SK-N-SH treated with all-trans-retinoic acid at 6 μM for 48 hours (cell line): ENCODE measurements at regions not wholly inside any gene's neighbourhood (a gene's known extent, or its start where the extent isn't known, plus 50 kb on each side); places are given as distances from the start of the nearest gene placed in this dataset.

Experiments
- ATAC-seq: fragments of 200-7000 bp; cut with Tn5 transposase; 3 replicates; pipeline ENCODE4 v1.9.1; 2020; ENCODE audit warnings: mild to moderate bottlenecking, moderate library complexity
- ARNTL ChIP-seq: fragments of 450-650 bp; formaldehyde crosslinking; IDR thresholded peaks from 2 replicates; pipeline ENCODE4 v1.5.0; 2020; ENCODE audit warnings: low read depth, mild to moderate bottlenecking, moderate library complexity, borderline replicate concordance
- BACH2 ChIP-seq: fragments of 250-450 bp; sonication (Bioruptor Pico); IDR thresholded peaks from 2 replicates; pipeline ENCODE4 v1.9.0; 2021; ENCODE audit warnings: mild to moderate bottlenecking, borderline replicate concordance
- CREB5 ChIP-seq: fragments of 250-450 bp; sonication (Bioruptor Pico); IDR thresholded peaks from 2 replicates; pipeline ENCODE4 v1.5.1; 2020; ENCODE audit warnings: low read depth, mild to moderate bottlenecking, moderate library complexity
- CSDC2 ChIP-seq: fragments of 250-450 bp; sonication (Bioruptor Pico); IDR thresholded peaks from 2 replicates; pipeline ENCODE4 v1.5.0; 2020; ENCODE audit warnings: mild to moderate bottlenecking, moderate library complexity
- CSRNP3 ChIP-seq: fragments of 250-450 bp; sonication (Bioruptor Pico); IDR thresholded peaks from 2 replicates; pipeline ENCODE4 v1.5.1; 2021; ENCODE audit warnings: mild to moderate bottlenecking, moderate library complexity
- GLIS3 ChIP-seq: fragments of 250-450 bp; sonication (Bioruptor Pico); IDR thresholded peaks from 2 replicates; pipeline ENCODE4 v1.5.0; 2020; ENCODE audit warnings: mild to moderate bottlenecking, moderate library complexity
- ISL1 ChIP-seq: fragments of 250-450 bp; sonication (Bioruptor Pico); IDR thresholded peaks from 2 replicates; pipeline ENCODE4 v2.1.2; 2022; ENCODE audit warnings: mild to moderate bottlenecking, moderate library complexity
- OSR1 ChIP-seq: fragments of 250-450 bp; sonication (Bioruptor Pico); IDR thresholded peaks from 2 replicates; pipeline ENCODE4 v1.8.0; 2022; ENCODE audit warnings: moderate library complexity, mild to moderate bottlenecking, inconsistent platforms
- PATZ1 ChIP-seq: fragments of 250-450 bp; sonication (Bioruptor Pico); IDR thresholded peaks from 2 replicates; pipeline ENCODE4 v1.8.0; 2020; ENCODE audit warnings: mild to moderate bottlenecking, moderate library complexity, borderline replicate concordance
- POU6F1 ChIP-seq: fragments of 250-450 bp; sonication (Bioruptor Pico); IDR thresholded peaks from 2 replicates; pipeline ENCODE4 v1.8.0; 2021; ENCODE audit warnings: low read depth, mild to moderate bottlenecking, moderate library complexity, borderline replicate concordance
- PPARA ChIP-seq: fragments of 250-450 bp; sonication (Bioruptor Pico); IDR thresholded peaks from 2 replicates; pipeline ENCODE4 v1.5.0; 2020; ENCODE audit warnings: mild to moderate bottlenecking, borderline replicate concordance
- RARB ChIP-seq: fragments of 250-450 bp; sonication (Bioruptor Pico); IDR thresholded peaks from 2 replicates; pipeline ENCODE4 v1.8.0; 2021; ENCODE audit warnings: mild to moderate bottlenecking, moderate library complexity
- SNAI2 ChIP-seq: fragments of 250-450 bp; sonication (Bioruptor Pico); IDR thresholded peaks from 2 replicates; pipeline ENCODE4 v1.5.0; 2020; ENCODE audit warnings: mild to moderate bottlenecking, moderate library complexity
- TCF4 ChIP-seq: fragments of 250-450 bp; sonication (Bioruptor Pico); IDR thresholded peaks from 2 replicates; pipeline ENCODE4 v1.8.0; 2021; ENCODE audit warnings: mild to moderate bottlenecking, moderate library complexity, borderline replicate concordance
- TOX ChIP-seq: fragments of 250-450 bp; sonication (Bioruptor Pico); IDR thresholded peaks from 2 replicates; pipeline ENCODE4 v1.8.0; 2021; ENCODE audit warnings: mild to moderate bottlenecking, moderate library complexity, borderline replicate concordance
- TSHZ2 ChIP-seq: fragments of 250-450 bp; sonication (Bioruptor Pico); IDR thresholded peaks from 2 replicates; pipeline ENCODE4 v1.5.0; 2020; ENCODE audit warnings: mild to moderate bottlenecking, moderate library complexity
- ZC3H10 ChIP-seq: fragments of 250-450 bp; sonication (Bioruptor Pico); IDR thresholded peaks from 2 replicates; pipeline ENCODE4 v1.5.1; 2021; ENCODE audit warnings: mild to moderate bottlenecking, moderate library complexity
- ZFP3 ChIP-seq: fragments of 250-450 bp; sonication (Bioruptor Pico); IDR thresholded peaks from 2 replicates; pipeline ENCODE4 v1.5.0; 2020; ENCODE audit warnings: mild to moderate bottlenecking, moderate library complexity
- ZFP30 ChIP-seq: fragments of 450-650 bp; formaldehyde crosslinking; IDR thresholded peaks from 2 replicates; pipeline ENCODE4 v1.5.0; 2022; ENCODE audit warnings: mild to moderate bottlenecking, moderate library complexity
- ZNF565 ChIP-seq: fragments of 450-650 bp; formaldehyde crosslinking; conservative IDR thresholded peaks from 2 replicates; pipeline ENCODE4 v1.5.0; 2020; ENCODE audit warnings: low read depth, mild to moderate bottlenecking, moderate library complexity
- ZNF8 ChIP-seq: fragments of 450-650 bp; formaldehyde crosslinking; IDR thresholded peaks from 2 replicates; pipeline ENCODE4 v1.5.0; 2020; ENCODE audit warnings: mild to moderate bottlenecking, moderate library complexity

- TF ChIP-seq PPARA (CRISPR knock-in tag) (no peak), ZFP30 (CRISPR knock-in tag) (no peak), OSR1 (CRISPR knock-in tag) (no peak), ISL1 (CRISPR knock-in tag) (no peak), CSRNP3 (CRISPR knock-in tag) (no peak), GLIS3 (CRISPR knock-in tag) (no peak), ZNF565 (CRISPR knock-in tag) (no peak), ZFP3 (no peak), RARB (CRISPR knock-in tag) (no peak), BACH2 (no peak), ARNTL (no peak), CREB5 (no peak), ZNF8 (no peak), SNAI2 (no peak), ZC3H10 (CRISPR knock-in tag) (no peak), TOX (CRISPR knock-in tag) (no peak), CSDC2 (CRISPR knock-in tag) (no peak), PATZ1 (CRISPR knock-in tag) (no peak), TSHZ2 (CRISPR knock-in tag) (no peak)
- no peak for ATAC-seq
These were observed 130.4 kb upstream of the C11orf87 start for GRCh38 chr11:109291553-109291952.

GRCh38 chr11:109298865-109299264 is 123.1 kb upstream of the C11orf87 start:
- TF ChIP-seq CSDC2 (CRISPR knock-in tag), result no peak
- TF ChIP-seq PPARA (CRISPR knock-in tag), result no peak
- TF ChIP-seq ZNF565 (CRISPR knock-in tag), result no peak
- no peak for TF ChIP-seq ZFP30 (CRISPR knock-in tag)
- TF ChIP-seq CSRNP3 (CRISPR knock-in tag), result no peak
- TF ChIP-seq ZNF8, result no peak
- TF ChIP-seq ISL1 (CRISPR knock-in tag), result no peak
- no peak for TF ChIP-seq OSR1 (CRISPR knock-in tag)
- TF ChIP-seq TSHZ2 (CRISPR knock-in tag), result peak; percentile 54; the same call in 1 of the 2 replicates
- TF ChIP-seq POU6F1 (CRISPR knock-in tag), result no peak
- TF ChIP-seq ARNTL, result no peak
- no peak for TF ChIP-seq TOX (CRISPR knock-in tag)
- TF ChIP-seq BACH2, result no peak
- TF ChIP-seq TCF4, result peak; percentile 89
- TF ChIP-seq, all 23 proteins: peak for 2
- ATAC-seq, result peak; percentile 40; the same call in 2 of the 3 replicates
